Right ventricle myocardium superior (tissue), 1 donor: ENCODE measurements at regions not wholly inside any gene's neighbourhood (a gene's known extent, or its start where the extent isn't known, plus 50 kb on each side); places are given as distances from the start of the nearest gene placed in this dataset.
A peak's percentile ranks its signal among the peaks of the same experiment; 100 is the strongest.
"Not testable (repeated sequence)": the region's sequence is repeated elsewhere in the genome, so short reads cannot be mapped to it uniquely, and the experiment has no call there.

Source experiments
- ATAC-seq: fragments of 200-7000 bp; cut with Tn5 transposase; one replicate; pipeline ENCODE4 v1.9.1; 2020; ENCODE audit warnings: mild to moderate bottlenecking; ENCODE audit not compliant: poor library complexity
- DNase-seq: peaks from one replicate; pipeline ENCODE4 v3.0.0-alpha.2; 2020
- intact Hi-C: fragments of 100-400 bp; cut with DNase I; formaldehyde crosslinking; loops from one replicate; pipeline ENCODE4 v1.11.2; 2022
- donor health status: DM: no; HTN: yes; CAD: no; lungs with severe emphysema.

DNA sequence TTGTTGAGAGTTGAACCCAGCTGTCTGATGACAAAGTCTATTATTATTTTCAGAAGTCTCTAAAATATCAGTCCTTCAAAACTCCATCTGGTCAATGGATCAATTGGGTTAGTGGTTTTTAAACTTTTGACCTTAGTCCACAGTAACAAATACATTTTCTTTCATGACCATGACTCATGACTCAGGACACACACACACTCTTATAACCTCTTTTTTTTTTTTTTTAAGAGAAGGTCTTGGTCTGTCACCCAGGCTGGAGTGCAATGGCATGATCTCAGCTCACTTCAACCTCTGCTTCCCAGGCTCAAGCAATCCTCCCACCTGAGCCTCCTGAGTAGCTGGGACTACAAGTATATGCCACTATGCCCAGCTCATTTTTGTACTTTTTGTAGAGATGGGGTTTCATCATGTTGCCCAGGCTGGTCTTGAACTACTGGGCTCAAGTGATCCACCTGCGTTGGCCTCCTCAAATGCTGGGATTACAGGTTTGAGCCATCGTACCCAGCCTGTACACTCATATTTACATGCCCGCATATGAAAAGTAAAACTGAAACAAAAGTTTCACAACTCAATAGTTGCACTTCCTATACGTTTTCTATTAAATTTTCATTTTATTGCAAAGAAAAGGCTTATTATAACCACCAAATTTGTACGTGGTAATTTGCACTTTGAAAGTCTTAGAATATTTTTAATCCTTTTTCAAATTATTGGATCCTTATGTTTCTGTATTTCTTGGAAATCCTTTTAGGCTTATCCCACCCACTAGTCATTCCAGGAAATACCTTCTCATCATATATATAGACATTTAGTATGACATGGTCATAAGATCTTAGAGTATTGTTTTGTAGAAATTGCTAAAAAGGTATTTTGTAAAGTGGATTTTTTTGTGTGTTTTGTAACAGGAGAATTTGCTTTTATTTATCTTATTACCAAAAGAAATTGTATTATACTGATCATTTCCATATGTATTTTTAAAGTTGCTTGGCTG is 199.0 kb downstream of the LPIN1 start:
- ATAC-seq (no peak), DNase-seq (no peak)
- intact Hi-C loops, result no loop called here

DNA sequence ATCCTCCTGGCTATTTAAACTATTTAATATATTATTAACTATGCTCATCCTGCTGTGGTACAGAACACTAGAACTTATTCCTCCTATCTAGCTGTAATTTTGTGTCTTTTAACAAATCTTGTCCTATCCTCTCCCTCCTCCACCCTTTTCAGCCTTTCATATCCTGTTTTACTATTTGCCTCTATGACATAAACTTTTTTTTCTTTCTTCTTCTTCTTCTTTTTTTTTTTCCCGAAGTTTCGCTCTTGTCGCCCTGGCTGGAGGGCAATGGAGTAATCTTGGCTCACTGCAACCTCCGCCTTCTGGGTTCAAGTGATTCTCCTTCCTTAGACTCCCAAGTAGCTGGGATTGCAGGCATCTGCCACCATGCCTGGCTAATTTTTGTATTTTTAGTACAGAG is 201.5 kb downstream of the LPIN1 start:
- DNase-seq (no peak), ATAC-seq (no peak)
- intact Hi-C loops, result no loop called here

DNA sequence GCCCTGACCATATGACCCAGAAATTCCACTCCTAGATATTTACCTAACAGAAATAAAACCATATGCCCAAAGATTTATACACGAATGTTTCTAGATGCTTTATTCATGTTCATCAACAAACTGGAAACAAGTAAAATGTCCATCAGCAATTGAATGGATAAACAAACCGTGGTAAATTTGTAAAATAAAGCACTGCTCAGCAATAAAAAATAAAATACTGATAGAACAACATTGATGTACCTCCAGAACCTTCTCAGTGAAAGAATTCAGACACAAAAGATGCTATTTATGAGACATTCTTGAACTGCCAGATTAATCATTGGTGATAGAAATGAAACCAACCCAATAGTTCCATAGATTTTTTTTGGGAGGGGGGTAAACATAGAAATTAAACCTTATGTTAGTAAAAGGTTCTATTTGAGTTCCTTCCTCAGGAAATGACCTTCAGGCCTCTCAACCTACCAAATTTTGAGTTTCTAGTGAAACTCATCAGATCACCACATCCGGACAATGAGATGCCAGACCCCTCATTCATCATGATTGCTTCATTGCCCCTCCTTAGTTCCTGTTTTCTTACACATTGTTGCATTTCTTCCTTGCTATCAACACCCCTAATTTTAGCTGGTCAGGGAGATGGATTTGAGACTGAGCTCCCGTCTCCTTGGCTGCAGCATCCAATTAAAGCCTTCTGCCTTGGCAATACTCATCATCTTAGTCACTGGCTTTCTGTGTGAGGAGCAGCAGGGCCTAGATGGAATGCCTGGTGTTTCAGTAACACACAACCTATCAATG is 203.5 kb downstream of the LPIN1 start:
- ATAC-seq (no peak), DNase-seq (no peak)
- intact Hi-C loops, result no loop called here

DNA sequence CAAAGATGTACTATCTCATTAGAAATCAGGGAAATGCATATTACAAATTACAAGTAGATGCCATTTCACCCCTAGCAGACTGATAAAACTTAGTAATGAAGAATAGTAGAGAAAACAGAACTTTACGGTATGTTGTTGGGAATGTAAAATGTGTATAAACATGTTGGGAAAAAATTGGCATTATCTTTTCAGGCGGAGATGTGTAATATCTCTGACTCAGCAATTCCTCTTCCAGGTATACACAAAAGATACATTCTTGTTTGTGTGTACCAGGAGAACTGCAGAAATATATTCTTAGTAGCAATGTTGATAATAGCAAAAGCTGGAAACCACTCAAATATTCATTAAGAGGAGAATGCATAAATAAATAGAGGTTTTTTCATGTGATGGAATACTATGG is 204.5 kb downstream of the LPIN1 start:
- intact Hi-C loops, result no loop called here
- DNase-seq, result no peak
- ATAC-seq, result no peak

DNA sequence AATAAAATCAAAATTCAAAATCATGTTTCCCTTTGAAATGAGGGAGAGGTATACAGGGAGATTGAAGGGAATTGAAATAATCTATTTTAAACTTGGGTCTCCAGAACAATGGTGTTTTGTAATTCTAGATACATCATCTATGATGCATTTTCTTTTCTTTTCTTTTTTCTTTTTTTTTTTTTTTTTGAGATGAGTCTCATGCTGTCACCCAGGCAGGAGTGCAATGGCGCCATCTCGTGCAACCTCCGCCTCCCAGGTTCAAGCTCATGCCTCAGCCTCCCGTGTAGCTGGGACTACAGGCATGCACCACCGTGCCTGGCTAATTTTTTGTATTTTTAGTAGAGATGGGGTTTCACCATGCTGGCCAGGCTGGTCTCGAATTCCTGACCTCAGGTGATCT is 205.1 kb downstream of the LPIN1 start:
- ATAC-seq, DNase-seq, intact Hi-C loops: not testable (repeated sequence)

DNA sequence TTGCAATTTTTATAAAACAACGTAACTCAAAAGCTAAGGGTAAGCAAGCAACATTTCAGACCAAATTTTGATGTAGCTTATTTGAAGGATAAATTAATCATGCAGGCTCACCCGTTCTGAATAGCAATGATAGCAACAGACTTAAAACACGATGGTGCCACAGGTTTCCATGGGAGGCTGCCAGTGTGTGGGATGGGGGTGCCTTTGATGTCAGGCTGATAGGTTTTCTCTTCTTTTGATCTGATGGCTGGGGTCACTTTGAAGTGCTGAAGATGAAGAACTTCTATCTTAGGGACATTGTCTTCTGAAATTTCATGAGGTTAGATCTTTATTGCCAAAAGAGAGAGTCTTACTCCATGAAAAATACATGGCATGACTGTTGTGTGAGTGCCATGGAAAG is 206.8 kb downstream of the LPIN1 start:
- intact Hi-C loops, result no loop called here
- no peak for ATAC-seq
- no peak for DNase-seq

DNA sequence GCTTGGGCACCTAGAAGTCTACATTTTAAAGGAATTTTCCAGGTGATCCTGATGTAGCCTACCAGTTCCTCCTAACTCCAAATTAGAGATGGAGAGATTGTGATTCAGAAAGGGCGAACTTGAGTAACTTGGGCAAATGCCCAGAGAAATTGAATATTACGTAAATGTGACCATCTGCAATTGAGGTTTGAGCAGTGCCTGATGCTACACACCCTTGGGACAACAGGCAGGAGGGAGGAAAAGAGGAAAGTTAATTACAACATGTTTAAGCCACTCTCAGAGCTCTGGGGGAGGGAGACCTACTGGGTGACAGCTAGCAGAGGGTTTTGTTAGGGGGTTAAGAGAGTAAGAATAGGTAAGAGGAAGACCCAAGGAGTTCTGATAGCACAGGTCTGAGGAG is 208.9 kb downstream of the LPIN1 start:
- intact Hi-C loops, result no loop called here
- no peak for ATAC-seq
- no peak for DNase-seq

DNA sequence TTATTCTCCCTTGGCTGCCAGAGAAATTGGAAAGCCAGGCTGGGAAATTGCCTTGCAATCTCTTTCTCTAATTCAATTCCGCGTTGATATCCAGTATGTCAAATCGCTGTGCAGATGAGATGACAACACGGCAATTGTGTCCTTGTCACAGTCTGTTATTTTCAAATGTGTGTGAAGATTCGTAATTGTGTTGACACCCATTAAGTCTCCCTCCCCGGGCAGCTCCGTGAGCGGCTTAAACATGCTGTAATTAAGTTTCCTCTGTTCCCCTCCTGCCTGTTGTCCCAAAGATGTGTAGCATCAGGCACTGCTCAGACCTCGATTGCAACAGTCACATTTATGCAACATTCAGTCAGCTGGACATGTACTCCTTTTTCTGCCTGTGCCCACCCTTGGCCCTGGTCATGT is 209.5 kb downstream of the LPIN1 start:
- intact Hi-C loops, result no loop called here
- DNase-seq (no peak), ATAC-seq (peak; percentile 22)

DNA sequence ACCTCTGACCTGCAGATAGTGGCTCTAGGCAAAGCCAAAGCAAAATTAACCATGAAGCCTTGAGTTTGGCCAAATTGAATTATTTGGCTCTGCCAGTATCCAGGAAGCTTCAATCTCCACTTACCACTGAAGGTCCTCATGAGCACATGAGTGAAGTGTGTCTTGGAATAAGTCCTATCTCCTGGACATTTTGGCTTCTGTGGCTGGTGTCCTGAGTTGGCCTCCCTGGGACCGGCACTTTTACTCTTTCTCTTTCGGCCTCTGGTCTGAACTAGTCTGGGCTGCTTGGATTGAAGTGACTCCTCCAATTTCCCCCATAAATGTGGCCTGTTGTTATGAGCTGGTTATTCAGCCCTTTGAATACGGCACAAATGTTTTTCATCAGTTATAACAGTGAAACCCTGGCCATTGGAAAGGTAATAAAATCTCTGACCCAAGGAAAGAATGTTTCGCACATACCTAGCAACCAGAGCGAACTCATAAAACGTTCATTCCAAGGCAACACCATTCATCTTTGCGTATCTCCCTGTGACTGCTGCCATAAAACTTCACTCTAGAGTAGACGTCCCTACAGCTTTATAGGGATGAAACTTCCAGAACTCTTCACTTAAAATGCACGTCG is 216.4 kb downstream of the LPIN1 start:
- intact Hi-C loops, result no loop called here
- peak; percentile 94 for ATAC-seq
- no peak for DNase-seq

DNA sequence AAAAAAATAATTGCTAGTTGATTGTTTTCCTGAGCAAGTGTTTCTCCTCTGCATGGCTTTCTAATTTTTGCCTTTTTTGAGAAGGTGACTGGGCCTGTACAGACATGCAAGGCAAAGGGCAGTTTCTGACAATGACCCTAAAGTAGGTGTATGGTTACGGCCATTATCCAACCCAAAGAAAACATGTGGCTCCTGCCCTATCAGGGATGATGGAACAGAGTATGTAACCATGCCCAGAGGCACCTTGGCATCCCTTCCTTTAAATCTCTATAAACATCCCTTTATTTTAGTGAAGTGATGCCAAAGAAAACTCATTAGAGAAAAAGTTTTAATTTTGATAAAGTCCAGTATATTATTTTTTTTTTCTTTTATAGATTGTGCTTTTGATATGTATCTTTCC is 217.5 kb downstream of the LPIN1 start:
- DNase-seq (no peak), ATAC-seq (no peak)
- intact Hi-C loops, result no loop called here

DNA sequence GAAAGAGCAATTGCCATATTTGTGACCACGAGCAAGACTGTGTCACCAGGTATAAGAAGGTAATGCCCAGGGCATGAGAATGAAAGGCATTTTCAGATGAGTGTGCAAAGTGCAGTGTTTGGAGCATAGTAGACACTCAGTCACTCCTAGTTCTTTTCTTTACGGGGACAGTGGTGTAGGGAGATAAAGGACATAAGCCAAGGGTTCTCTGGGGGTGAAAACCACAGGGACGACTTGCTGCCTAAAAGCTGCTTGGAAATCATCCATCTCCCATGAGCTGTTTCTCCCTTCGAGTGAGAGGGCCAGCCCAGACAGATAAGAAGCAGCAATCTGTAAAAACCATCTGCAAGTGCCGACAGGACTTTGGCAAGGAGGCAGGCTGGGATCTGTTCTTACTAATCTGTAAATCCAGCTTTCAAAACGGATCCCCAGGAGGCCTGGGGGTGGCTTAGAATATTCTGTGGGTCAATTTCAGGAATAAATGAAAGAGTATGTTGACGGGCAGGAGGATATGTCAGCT is 221.6 kb downstream of the LPIN1 start:
- DNase-seq (peak; percentile 88), ATAC-seq (peak; percentile 94)
- intact Hi-C loops, result no loop called here

DNA sequence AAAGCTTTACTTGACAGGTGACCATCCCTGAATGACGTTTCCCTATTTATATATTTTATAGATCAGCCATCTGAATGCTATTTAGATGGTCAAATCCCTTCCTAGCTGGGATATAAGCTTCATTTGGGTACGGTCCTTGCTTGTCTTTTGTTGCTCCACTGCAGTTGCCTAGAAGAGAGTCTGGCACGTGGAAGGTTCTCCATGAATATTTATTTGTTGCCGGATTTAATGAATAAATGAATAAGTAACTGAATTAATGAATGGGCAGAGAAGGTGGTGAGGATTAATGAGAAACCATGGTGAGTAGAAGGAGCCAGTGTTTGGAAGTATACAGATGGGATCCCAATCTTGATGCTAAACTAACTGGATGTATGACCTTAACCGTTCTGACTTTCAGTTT is 222.1 kb downstream of the LPIN1 start:
- intact Hi-C loops, result no loop called here
- DNase-seq (no peak), ATAC-seq (peak; percentile 36)

DNA sequence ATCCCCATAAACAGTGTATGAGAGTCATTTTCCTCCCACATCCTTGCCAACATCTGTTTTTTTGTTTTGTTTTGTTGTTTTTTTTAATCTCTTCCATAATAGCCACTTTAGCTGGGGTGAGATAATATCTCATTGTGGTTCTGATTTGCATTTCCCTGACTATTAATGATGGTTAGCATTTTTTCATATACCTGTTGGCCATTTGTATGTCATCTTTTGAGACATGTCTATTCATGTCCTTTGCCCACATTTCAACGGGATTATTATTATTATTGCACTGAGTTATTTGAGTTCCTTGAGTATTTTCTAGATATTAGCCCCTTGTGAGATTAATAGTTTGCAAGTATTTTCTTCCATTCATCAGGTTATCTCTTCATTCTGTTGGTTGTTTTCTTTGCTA is 223.3 kb downstream of the LPIN1 start:
- no peak for DNase-seq
- intact Hi-C loops, result no loop called here

DNA sequence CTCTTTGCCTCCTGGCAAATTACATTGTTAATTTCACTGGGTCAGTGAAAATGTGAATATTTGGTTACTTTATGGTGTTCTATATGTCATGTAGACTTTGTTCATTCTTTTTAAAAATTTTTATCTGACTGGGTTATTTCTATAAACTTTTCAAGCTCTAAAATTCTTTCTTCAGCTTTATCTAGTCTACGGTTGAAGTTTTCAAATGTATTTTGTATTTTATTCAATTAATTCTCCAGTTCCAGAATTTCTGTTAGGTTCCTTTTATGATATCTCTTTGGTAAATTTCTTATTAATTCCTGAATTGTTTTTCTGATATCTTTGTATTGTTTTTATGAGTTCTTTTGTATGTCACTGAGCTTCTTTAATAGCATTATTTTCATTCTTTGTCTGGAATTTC is 228.1 kb downstream of the LPIN1 start:
- DNase-seq (no peak), ATAC-seq (no peak)
- intact Hi-C loops, result no loop called here

More for the DNA sequence above, 223.3 kb downstream of the LPIN1 start:
- no peak for ATAC-seq

DNA sequence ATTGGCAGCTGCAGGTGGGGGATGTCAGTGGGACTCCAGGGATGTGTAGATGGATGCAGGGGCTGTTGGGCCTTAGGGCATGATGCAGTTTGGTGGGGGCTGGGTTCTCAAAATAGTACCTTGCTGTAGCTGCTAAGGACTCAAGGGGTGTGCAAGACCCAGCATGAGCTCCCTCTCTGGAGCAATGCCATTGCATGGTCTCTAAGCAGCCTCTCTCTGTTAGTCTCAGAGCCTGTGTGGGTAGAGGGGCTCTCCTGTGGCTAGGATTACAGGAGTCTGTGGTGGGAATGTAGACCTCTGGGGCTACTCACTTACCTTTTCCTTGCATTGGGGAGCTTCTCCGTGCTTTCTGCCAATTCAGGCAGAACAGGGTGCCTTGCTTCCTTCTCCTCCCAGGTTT is 228.9 kb downstream of the LPIN1 start:
- intact Hi-C loops, result no loop called here
- DNase-seq, result no peak
- no peak for ATAC-seq

DNA sequence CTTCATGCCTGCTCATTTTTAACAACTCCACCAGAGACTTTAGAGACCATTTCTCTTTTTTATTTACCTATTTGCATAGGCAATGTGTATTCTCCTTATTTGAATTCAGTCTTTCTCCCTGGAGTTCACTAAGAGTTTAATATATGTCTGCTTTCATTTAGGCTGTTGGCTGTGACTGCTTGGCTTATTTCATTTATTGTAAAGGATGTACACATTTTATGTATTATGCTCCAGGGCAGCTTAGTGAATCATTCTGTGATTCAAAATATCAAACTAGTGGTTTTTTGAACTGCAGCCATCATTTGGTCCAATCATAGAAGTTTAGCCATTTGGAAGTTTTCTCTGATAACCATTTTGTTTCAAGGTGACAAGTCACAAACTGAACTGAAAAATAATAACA is 229.6 kb downstream of the LPIN1 start:
- no peak for DNase-seq
- no peak for ATAC-seq
- intact Hi-C loops, result no loop called here

DNA sequence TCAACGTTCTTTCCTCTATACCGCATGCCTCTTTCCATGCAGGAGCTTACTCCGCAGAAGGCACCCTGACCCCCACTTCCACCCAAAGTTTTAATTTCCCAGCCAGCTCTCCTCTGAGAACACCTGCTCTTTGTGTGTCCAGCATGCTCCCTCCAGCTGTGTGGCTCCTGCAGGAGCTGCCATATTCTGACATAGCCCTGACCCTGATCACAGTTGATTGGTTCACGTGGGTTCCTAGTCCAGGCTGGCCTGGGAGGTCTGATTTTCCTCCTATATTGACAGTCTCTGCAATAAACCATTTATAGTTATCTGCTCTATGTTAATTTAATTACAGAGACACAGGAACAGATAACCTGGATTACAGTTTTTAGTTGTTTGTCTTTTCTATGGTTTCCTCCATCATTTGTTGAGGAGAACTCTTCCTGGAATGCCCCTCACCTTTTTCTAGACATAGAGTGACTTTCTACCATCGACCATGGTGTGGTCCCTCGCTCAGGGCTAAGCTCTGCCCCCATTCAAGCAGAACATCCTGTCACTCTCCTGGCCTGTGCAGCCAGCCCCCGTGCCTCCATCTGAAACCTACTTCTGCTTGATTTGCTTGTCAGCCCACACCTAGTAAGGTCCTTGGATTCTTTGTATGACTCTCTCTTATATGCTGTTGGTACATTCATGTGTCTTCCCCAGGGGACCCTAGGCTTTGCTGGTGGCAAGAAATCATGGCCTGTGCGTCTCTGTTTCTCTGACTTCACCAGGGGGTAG is 231.5 kb downstream of the LPIN1 start:
- ATAC-seq, result no peak
- DNase-seq, result no peak
- intact Hi-C loops, result no loop called here

DNA sequence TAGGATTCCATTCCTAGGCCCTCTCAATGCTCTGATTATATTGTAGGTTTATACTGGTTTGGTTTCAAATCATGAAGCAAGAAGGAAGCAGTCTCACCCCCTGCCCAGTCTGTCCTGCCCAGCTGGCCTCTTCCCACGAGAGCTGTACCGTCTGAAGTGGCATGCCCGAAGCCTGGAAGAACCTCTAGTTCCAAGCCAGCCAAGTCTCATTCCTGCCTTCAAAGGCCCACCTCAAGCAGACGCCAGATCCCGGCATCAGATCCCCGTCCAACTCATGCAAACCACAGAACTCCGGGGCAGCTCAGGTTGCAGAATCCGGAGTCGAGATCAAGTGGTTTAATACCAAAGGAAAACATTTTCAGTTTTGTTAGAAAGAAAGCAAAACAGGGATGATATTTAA is 234.4 kb downstream of the LPIN1 start:
- DNase-seq, result no peak
- intact Hi-C loops, result no loop called here
- ATAC-seq, result no peak

DNA sequence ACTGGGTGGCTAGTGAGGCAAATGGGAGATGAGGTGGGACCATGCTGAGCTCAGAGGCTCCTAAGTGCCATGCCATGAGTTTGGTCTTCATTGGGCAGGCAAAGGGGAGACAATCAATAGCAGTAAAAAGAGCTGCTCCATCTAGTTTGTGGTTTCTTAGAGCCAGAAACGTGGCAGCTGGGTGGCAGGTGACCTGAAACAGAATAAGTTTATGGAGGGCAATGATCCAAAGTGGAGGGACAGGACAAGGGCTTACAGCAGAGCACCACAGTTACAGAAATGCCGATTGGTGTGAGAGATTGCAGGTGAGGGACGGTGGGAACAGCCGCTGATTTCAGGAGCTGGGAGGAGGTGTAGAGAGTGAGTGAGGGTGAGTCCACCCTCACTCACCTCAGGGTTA is 237.0 kb downstream of the LPIN1 start:
- DNase-seq (no peak), ATAC-seq (no peak)
- intact Hi-C loops, result no loop called here
